Midbrain (tissue), 1 donor: ENCODE measurements at regions not wholly inside any gene's neighbourhood (a gene's known extent, or its start where the extent isn't known, plus 50 kb on each side); places are given as distances from the start of the nearest gene placed in this dataset.
"Not testable (repeated sequence)": the region's sequence is repeated elsewhere in the genome, so short reads cannot be mapped to it uniquely, and the experiment has no call there.

ENCODE experiments used
- DNase-seq: peaks from one replicate; lab custom pipeline; 2025; lab: John Stamatoyannopoulos, UW

- DNase-seq = not testable (repeated sequence)
Observed at GRCh38 chr11:28890601-28891040, 782.4 kb downstream of the METTL15 start.

- no peak for DNase-seq
Observed at GRCh38 chr11:28887681-28888080, 779.5 kb downstream of the METTL15 start.

DNA sequence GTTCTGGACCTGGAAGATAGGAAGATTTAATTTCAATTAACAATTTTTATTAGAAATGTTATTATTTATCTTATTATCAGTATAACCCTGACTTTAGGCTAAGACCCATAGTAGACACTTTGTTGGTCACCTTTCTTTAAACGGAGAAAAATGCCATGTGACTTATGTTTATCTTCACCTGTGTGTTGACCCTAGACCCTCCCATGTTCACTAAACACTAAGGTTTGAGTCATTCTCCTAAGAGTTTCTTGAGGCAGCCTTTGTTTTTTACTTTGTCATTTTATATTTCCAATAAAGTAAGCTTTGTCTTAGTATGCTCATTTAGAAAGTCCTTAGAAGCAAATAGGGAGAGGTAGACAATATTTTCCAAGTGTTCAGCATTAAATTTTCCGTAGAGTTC, 771.7 kb downstream of the METTL15 start:
- no peak for DNase-seq

GRCh38 chr11:28878025-28878424, 769.8 kb downstream of the METTL15 start:
- no peak for DNase-seq

- no peak for DNase-seq
Observed at GRCh38 chr11:28877340-28877739, 769.2 kb downstream of the METTL15 start.

DNA sequence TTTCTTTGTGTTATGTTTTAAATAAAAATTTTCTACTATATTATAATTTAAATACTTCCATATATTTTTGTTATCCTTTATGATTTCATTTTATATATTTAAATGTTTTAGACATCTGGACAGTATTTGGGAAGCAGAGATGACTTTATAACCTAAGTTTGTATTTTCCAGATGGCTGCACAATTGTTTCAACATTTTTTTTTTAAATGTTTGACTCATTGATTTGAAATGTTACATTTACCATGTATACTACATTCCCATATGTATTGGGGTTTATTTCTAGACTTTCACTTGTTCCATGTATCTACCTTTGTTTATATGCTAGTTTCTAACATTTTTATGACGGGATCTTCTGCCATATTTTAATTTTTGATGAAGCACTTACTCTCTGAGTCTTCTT, 766.5 kb downstream of the METTL15 start:
- no peak for DNase-seq

DNA sequence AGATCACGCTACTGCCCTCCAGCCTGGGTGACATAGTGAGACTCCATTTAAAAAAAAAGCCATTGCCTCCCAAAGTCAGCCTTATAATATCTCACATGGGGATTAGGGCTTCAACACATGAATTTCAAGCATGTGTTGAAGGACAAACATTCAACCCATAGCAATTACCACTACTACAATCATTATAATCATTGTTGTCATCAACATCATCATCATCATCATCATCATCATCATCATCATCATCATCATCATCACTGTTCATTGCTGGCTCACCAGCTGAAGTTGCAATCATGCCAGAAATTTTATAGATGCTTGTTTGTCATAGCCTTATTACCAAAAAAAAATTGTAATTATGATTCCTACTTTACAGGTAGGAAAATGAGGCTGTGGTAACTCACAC, 762.9 kb downstream of the METTL15 start:
- DNase-seq = no peak

GRCh38 chr11:28863422-28863821, 755.2 kb downstream of the METTL15 start:
- no peak for DNase-seq

GRCh38 chr11:28860893-28861292, 752.7 kb downstream of the METTL15 start:
- no peak for DNase-seq

DNA sequence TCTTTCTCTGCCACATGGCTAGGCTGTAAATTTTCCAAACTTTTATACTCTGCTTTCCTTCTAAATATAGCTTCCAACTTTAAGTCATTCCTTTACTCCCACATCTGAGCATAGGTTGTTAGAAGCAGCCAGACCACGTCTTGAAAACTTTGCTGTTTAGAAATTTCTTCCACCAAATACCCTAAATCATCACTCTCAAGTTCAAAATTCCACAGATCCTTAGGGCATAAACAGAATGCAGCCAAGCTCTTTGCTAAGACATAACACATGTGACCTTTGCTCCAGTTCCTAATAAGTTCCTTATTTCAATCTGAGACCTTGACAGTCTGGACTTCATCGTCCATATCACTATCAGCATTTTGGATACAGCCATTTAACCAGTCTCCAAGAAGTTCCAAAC, 749.9 kb downstream of the METTL15 start:
- no peak for DNase-seq

DNA sequence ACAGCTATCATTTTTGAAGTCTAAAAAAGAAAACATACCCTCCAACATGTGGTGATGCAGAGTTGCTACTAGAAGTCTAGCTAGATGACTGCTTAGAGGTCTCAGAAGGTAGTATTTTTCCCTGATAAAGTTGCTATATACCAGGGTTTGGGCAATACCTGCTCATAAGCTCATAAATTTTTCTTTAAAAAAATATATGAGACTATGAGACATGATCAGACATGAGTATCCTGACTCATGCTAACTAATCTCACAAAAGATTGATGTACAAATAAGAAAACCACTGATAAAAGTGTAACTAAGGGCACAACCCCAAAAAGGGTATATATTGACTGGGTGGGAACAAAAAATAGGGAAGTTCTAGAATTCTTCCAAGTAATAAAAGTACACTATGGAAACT, 740.9 kb downstream of the METTL15 start:
- no peak for DNase-seq

- DNase-seq = no peak
Observed at GRCh38 chr11:28842716-28843115, 734.5 kb downstream of the METTL15 start.

GRCh38 chr11:28838741-28839140, 730.6 kb downstream of the METTL15 start:
- DNase-seq = no peak

GRCh38 chr11:28837599-28837998, 729.4 kb downstream of the METTL15 start:
- no peak for DNase-seq

GRCh38 chr11:28836285-28837081, 728.3 kb downstream of the METTL15 start:
- no peak for DNase-seq

DNA sequence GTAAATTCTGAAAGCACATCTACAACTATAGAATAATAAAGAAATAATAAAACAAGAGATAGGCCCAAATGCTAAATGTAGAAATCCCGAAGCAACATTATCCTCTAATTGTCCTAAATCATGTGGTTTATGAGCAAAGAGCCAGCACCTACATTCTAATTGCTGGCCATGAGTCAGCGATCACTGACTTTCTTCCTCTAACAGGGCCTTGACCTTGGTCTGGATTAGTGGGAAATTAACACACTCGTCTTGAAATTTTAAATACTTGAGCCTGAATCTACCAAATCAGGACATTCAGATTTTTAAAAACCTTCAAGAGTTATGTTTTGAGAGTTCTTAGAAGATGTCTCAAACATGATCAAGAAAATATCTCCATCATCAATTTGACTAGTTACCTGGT, 727.6 kb downstream of the METTL15 start:
- no peak for DNase-seq

DNA sequence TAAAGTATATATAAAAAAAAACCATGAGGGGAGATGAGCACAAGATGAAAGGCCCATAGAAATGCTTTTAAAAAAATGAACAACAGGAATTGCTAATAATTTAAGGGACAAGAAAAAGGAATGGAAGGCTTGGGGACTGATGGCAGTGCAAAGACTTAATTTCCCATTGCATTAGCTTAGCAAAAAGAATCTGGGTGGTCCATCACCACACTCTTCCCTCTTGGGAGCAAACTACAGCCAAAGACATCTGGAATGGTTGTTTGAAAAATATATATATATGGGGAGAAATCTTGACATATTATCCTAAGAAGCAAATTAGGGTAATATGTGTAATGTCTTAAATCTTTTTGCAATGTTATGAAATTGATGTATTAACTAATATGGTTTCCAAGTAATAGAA, 727.1 kb downstream of the METTL15 start:
- DNase-seq = no peak

GRCh38 chr11:28834877-28835276, 726.7 kb downstream of the METTL15 start:
- DNase-seq = no peak

DNA sequence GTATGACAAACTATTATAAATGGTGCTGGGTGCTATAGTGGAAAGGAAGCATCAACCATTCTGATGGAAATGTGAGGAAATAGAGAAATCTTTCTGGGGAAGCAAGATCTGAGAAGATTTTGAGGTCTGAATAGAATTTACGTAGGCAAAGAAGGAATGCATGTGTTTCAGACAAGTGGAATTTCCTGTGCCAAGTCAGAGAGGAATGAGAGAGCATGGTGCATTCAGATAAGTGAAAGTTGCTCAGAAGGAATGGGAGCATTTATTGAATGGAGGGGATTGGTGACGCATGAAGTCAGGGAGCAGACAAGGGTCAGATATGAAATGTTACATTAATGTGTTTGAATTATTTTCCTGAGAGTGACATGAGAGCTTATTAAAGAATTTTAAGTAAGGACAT, 725.5 kb downstream of the METTL15 start:
- DNase-seq = no peak

GRCh38 chr11:28833169-28833568, 725.0 kb downstream of the METTL15 start:
- no peak for DNase-seq

- DNase-seq = no peak
Observed at GRCh38 chr11:28826807-28827206, 718.6 kb downstream of the METTL15 start.

DNA sequence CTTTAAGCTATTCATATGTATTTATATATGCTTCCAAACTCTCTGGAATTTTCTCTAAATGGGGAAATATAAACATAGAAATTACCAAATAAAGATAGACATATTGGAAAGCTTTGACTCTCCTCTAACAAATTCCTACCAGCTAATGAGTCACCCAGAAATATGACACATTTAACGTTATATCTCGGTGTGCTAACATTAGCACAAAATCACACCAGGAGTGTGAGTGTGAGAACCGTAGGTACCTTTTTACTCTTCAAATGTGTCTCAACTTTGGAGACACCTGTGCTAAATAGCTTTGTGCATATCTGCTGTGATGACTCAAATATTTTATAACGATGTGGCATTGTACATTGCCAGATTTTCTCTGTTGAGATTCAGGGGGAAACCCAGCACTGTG, 714.4 kb downstream of the METTL15 start:
- no peak for DNase-seq

DNA sequence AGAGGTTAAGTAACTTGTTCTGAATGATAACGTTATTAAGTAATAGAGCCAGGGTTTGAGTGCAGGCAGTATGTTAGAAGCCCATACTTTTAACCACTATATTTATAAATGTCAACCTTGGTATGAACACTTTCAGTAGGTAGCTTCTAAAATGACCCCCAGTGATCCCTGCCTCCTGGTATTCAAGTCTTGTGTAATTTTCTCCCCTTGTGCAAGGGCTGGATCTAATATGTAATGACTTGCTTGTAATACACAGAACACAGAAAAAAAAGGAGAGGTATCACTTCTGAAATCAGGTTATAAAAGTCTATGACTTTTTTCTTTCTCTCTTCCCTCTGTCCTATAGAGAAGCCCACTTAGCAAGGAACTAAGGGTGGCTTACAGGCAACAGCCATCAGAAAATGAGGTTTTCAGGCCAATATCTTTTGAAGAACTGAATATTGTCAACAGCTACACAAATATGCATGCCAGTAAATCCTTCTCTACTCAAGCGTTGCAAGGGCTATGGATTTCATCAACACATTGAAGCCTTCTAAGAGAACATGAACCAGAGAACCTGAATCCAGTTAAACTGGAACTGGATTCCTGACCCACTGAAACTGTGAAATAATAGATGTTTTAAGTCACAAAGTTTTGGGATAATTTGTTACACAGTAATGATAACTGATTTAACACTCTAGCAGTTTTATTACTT, 712.3 kb downstream of the METTL15 start:
- DNase-seq = no peak

GRCh38 chr11:28819741-28820140, 711.6 kb downstream of the METTL15 start:
- DNase-seq = no peak
